ENCODE measurements at regions not wholly inside any gene's neighbourhood (a gene's known extent, or its start where the extent isn't known, plus 50 kb on each side); places are given as distances from the start of the nearest gene placed in this dataset.
A peak's percentile ranks its signal among the peaks of the same experiment; 100 is the strongest.
"Not testable (repeated sequence)": the region's sequence is repeated elsewhere in the genome, so short reads cannot be mapped to it uniquely, and the experiment has no call there.

GRCh38 chr15:54776410-54776809 lies 420.3 kb downstream of the RSL24D1 start:
- intact Hi-C loops (cut with DNase I), result no loop called here
- ATAC-seq (no peak), DNase-seq (no peak)
- Histone ChIP-seq H3K27me3 (no peaks in the 10 kb centered on the region), H3K4me1 (no peaks in the 10 kb centered on the region), H3K4me3 (no peak overlapping the region), H3K36me3 (no peaks in the 10 kb centered on the region), H3K27ac (no peak overlapping the region), H3K9me3 (no peaks in the 10 kb centered on the region)
- no peak for TF ChIP-seq CTCF (IDR thresholded peaks at IDR 0.05)

- Histone ChIP-seq H3K9me3 (no peaks in the 10 kb centered on the region), H3K36me3 (no peaks in the 10 kb centered on the region), H3K4me1 (no peaks in the 10 kb centered on the region), H3K4me3 (no peak overlapping the region), H3K27me3 (no peaks in the 10 kb centered on the region), H3K27ac (no peak overlapping the region)
- TF ChIP-seq CTCF (IDR thresholded peaks at IDR 0.05), result no peak
- no peak for ATAC-seq
- intact Hi-C loops (cut with DNase I), result no loop called here
- no peak for DNase-seq
These were observed 424.1 kb downstream of the RSL24D1 start for GRCh38 chr15:54772663-54773062.

GRCh38 chr15:54749461-54749860 lies 447.3 kb downstream of the RSL24D1 start:
- peak in 1 of 4 donors; percentile 52 for DNase-seq
- not testable (repeated sequence) for ATAC-seq

GRCh38 chr15:54722342-54722986 lies 474.3 kb downstream of the RSL24D1 start:
- ATAC-seq, result no peak
- intact Hi-C loops (cut with DNase I), result no loop called here
- no peak for DNase-seq
- no peaks in the 10 kb centered on the region for H3K36me3 ChIP-seq
- H3K9me3 ChIP-seq, result peaks cover 0 to 56% of the 10 kb centered on the region in 2 donors
- H3K4me1 ChIP-seq, result no peaks in the 10 kb centered on the region
- no peaks in the 10 kb centered on the region for H3K27me3 ChIP-seq
- TF ChIP-seq CTCF (IDR thresholded peaks at IDR 0.05), result no peak
- H3K27ac ChIP-seq, result no peak overlapping the region
- H3K4me3 ChIP-seq, result no peak overlapping the region

More at GRCh38 chr15:54749461-54749860, 447.3 kb downstream of the RSL24D1 start:
- H3K27me3 ChIP-seq; H3K4me1 ChIP-seq; H3K4me3 ChIP-seq; H3K27ac ChIP-seq; H3K36me3 ChIP-seq; intact Hi-C loops (cut with DNase I): not testable (repeated sequence)
- H3K9me3 ChIP-seq, result peaks cover 0 to 19% of the 10 kb centered on the region in 2 donors

GRCh38 chr15:54719325-54719724 lies 477.4 kb downstream of the RSL24D1 start:
- H3K4me1 ChIP-seq, result no peaks in the 10 kb centered on the region
- H3K36me3 ChIP-seq, result no peaks in the 10 kb centered on the region
- no peaks in the 10 kb centered on the region for H3K27me3 ChIP-seq
- no peak overlapping the region for H3K27ac ChIP-seq
- ATAC-seq (no peak), DNase-seq (no peak)
- no peak for TF ChIP-seq CTCF (IDR thresholded peaks at IDR 0.05)
- H3K9me3 ChIP-seq, result peaks cover 0 to 44% of the 10 kb centered on the region in 2 donors
- intact Hi-C loops (cut with DNase I), result no loop called here
- no peak overlapping the region for H3K4me3 ChIP-seq
